Fibroblast of peridontal ligament (primary cell): ENCODE measurements at regions not wholly inside any gene's neighbourhood (a gene's known extent, or its start where the extent isn't known, plus 50 kb on each side); places are given as distances from the start of the nearest gene placed in this dataset.
A peak's percentile ranks its signal among the peaks of the same experiment; 100 is the strongest.

Experiments
- DNase-seq: peaks from one replicate; pipeline ENCODE4 v3.0.0-alpha.2; 2010; ENCODE audit errors: extremely low read depth

- peak; percentile 51 for DNase-seq
Observed at GRCh38 chr11:95692526-95693260, 96.9 kb downstream of the FAM76B start.

DNA sequence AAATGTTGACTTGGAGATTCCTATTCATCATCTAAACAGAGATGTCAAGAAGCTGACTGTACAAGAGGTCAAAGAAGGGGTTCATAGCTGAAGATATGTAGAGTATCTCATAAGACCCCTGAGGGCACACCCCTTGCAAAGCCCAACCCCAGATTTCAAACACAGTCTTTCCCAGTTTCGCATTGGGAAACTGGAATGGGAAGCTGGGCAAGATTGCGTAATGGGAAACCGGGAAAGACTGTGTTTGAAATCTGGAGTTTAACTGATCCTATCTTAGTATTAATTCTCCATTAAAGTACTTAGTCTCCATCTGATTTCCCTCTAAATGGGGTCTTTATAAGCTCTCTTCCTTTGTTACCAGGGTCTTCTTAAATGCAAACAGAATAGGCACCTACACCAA is 99.5 kb downstream of the FAM76B start:
- DNase-seq, result no peak

DNA sequence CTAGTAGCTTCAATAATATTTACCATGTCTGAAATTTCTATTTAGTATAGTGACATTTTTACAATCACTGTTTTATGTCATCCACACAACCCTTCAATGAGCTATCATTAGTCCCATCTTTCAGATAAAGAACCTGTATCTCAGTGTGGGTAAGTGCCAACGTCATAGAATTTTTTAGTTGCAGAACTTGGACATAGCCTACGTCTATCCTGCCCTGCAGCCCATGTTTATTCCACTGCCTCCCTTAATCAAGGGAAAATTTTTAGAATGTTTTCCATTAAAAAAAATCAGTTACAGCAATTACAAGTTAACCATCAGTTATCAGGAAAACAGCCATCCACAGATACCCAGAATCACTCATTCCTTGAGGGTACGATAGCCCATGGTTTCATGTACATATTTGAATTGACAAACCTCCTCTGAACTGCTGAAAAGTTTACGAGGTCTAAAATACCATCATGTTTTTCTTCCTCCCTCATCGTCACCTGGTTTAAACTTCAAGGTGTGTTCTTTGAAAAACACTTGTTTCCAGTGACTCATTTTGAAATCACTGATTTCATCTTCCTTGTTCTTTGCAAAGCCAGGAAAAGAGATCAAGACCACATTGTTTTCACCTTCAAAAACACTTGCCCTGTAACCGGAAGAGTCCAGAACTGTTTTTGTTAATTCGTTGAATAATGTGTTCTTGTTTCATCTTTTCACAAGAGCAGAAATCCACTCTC is 100.9 kb downstream of the FAM76B start:
- DNase-seq, result no peak

DNA sequence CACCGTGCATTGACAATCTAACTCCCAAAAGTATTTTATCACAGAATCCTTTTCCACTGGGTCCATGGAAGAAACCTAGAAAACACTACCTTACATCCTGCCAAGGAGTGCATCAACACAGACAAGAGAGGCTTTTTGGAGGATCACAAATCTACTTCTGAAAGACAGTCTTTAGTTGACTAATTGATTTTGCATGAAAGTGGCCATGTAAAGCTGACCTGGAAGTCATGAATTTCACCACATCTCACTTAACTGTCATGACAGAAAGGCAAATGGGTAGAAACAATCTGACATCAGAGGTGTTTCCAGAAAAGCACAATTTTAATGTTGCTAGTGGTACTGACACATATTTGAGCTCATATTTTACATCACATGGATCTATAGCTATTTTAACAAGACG is 101.6 kb downstream of the FAM76B start:
- DNase-seq, result no peak

DNA sequence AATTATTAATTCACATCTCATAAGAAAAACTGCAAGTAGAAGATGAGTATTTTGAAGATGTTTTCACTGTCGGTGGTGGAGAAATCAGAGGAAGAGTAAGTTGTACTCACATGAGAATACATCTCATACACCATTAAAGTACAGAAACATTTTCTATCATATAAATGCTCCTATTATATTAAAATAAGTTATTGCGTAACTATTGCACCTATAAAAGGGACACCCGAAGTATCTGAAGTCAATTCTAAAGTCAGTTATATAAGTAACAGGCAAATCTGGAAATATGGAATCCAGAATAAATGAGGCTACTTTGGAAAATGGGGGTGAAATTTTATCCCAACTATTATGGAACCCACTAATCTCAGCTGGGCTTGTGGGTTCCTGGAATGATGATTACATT is 103.3 kb downstream of the FAM76B start:
- no peak for DNase-seq

GRCh38 chr11:95684701-95685100 is 104.9 kb downstream of the FAM76B start:
- DNase-seq, result no peak

DNA sequence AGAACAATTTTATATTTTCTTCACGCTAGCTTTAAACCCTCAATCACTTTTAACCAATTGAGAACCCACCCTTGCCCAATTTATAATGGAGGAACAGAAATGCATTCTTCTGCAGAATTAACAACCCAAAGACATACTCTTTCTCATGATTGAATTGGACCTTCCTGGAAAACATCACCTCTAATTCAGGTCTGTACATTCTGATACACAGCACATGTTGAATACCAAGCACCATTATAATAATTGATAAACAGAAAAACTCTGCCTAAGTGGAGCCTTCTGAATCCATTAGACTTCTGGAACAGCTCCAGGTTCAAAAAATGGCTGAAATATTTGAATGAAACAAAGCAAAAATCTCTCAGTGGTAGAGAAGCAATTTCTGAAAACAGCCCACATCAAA is 105.4 kb downstream of the FAM76B start:
- no peak for DNase-seq

DNA sequence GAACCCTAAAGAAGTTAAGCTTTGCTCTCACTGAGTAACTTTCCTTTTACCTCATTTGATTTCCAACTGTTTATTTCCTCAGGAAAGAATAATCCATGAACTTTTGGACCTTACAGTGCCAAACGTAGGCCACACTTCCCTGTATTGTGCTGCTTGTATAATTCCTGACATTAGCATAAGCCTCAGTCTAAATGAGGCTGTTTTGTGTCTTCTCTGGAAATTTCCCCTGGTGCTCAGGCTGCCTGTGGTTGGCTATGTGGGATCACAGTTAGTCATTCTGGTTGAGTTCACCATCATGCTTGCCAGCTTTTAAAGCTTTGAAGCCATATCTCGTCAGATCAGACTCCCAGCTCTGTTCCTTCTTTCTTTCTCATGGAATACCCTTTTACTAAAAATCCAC is 107.0 kb downstream of the FAM76B start:
- peak; percentile 76 for DNase-seq

GRCh38 chr11:95680169-95680929 is 109.2 kb downstream of the FAM76B start:
- DNase-seq, result peak; percentile 95

DNA sequence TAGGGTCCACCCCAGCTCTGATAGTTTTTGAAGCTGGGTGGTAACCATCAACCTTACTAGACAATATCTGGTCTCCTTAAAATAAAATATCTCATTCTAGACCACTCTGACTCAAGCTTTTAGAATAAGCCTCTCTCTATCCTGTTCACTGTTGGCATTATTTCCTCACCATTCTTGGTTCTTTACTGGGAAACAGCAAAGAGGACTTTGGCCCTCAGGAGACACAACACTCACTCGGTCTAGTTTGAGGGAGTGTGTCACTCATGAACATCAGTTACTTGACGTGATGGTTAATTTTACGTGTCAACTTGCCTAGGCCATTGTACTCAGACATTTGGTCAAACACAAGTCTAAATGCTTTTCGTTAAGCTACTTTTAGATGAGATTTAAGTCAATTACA is 110.6 kb downstream of the FAM76B start:
- DNase-seq, result no peak

- no peak for DNase-seq
Observed at GRCh38 chr11:95676308-95676707, 113.3 kb downstream of the FAM76B start.

DNA sequence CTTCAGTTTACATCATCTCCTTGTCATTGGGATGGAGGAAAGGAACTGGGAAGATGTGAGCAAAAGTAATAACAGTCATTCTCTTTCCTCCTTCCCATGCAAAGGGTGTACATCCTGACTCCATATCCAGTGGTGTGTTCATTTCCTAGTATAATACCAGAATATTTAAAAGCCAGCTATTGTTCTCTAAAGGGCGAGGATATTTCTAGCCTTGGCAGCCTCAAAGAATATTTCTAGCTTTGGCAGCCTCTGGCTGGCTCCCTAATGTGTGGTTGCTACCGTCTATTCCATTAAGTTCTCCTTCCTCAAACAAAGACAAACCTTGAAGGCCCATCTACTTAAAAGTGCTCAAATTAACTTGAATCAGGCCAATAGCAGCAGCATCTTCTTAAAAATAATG is 114.0 kb downstream of the FAM76B start:
- DNase-seq, result no peak

- no peak for DNase-seq
Observed at GRCh38 chr11:95674657-95675358, 114.8 kb downstream of the FAM76B start.

DNA sequence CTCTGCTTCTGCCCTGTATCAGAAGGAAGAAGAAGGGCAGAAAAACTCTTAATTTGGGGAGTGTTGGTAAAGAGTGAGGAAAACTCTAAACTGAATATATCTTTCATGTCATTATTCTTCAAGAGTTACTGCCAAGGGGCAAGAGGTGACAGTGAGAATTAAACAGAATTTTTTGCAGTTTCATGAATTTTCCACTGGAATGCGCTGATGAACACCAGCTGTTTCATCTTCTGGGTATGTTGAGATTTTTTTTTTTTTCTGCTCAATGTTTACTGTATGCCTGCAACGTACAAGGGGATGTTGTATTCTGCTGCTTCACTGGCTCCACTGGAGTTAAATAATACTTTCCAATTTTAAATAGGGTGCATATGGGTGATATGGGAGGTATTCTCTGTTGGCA is 117.8 kb downstream of the FAM76B start:
- DNase-seq, result peak; percentile 93

GRCh38 chr11:95668131-95668530 is 121.5 kb downstream of the FAM76B start:
- peak; percentile 54 for DNase-seq

DNA sequence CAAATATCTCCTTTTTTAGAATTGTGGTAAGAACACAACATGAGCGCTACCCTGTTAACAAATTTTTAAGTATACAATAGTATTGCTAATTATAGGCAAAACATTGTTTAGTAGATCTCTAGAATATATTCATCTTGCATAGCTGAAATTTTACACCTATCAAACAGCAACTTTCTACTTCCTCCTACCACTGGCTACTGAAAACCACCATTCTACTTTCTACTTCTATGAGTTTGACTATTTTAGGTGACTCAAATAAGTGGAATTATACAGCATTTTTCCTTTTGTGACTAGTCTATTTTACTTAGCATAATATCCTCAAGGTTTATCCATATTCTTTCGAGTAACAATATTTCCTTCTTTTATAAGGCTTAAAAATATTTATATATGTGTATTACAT is 128.4 kb downstream of the FAM76B start:
- no peak for DNase-seq

- DNase-seq, result no peak
Observed at GRCh38 chr11:95660038-95660437, 129.5 kb downstream of the FAM76B start.

DNA sequence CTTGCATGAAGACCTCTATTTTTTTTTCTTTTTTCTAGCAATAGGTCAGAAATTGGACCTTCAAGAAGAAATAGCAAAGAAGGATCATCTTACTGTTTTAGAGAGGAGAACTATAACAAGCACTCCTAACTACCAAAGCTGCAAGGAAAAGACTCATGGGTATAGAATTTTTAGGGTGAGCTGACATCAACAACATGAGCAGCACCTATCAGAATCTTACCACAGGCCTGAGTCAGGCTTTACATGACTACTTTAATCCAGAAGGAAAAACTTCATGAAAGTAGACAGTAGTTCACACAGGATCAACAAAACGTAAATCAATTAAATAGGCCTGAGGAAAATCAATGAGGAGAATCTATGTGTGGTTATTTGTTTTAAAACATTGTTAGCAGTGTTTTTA is 130.5 kb downstream of the FAM76B start:
- peak; percentile 72 for DNase-seq

GRCh38 chr11:95655536-95655935 is 134.0 kb downstream of the FAM76B start:
- no peak for DNase-seq

GRCh38 chr11:95653680-95654079 is 135.9 kb downstream of the FAM76B start:
- no peak for DNase-seq

GRCh38 chr11:95653099-95653498 is 136.5 kb downstream of the FAM76B start:
- DNase-seq, result no peak

DNA sequence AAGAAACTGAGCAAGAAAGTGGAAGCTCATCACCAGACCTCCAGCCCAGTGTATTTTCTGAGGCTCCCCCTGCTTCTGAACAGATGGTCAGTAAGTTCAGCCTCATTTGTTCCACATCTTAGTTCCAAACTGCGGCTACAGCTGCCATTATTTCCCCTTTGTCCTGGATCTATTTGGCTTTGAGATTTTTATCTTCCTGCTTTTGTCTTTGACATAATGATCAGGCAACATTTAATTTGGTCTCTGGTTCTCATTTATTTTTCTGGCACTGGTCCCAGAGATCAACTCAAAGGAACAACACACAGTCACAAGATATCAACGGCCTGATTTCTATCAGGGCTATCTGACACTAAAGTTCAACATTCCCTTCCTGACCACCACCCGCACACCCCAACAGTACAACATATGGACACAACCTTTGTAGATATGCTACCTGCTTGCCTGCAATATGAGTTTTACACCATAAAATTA is 137.5 kb downstream of the FAM76B start:
- peak; percentile 63 for DNase-seq
